Stimulated activated CD4-positive, alpha-beta T cell treated with anti-CD3 and anti-CD28 coated beads, Interleukin-4, amount 100 ng/mL, for 4 hours (primary cell): ENCODE measurements at regions not wholly inside any gene's neighbourhood (a gene's known extent, or its start where the extent isn't known, plus 50 kb on each side); places are given as distances from the start of the nearest gene placed in this dataset.

Experiments
- DNase-seq, 2 experiments: peaks; one replicate each; pipeline ENCODE4 v3.0.0-alpha.2; 2020

DNA sequence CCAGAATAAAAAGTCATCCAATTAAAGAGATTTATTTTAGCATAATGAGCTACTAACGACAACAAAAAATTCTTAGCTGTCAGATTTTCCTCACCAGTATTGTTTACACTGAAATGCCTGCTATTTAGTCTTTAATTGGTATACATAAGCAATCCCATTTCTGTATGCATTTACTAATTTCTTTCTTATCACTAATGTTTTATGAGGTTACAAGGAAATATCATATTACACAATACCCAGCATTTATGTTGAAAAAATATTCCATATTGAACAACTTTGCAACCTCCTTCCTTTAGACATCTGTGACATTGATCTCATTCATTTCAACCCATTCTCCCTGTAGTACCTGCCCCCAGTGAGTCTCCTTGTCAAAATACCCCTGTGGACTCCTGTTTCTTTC lies 135.4 kb downstream of the SLITRK6 start:
- DNase-seq, result no peak

DNA sequence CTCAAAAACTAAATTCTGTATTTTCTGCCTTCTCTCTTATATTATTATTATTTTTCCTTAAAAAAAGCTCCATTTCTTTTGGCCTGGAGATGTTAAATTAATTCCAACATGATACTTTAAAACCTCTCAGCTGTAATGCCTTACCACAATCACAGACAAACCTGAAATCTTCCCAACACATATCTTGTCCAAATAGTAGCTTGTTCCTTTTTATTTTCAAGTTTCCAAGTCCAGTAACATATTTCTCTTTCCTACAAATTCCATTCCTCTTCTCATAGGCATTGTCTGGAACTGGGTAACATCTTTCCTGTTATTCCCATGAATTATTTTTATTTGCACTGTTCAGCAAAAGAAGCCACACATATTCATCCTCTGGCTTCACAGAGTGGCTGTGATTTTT lies 137.0 kb downstream of the SLITRK6 start:
- DNase-seq, result no peak

DNA sequence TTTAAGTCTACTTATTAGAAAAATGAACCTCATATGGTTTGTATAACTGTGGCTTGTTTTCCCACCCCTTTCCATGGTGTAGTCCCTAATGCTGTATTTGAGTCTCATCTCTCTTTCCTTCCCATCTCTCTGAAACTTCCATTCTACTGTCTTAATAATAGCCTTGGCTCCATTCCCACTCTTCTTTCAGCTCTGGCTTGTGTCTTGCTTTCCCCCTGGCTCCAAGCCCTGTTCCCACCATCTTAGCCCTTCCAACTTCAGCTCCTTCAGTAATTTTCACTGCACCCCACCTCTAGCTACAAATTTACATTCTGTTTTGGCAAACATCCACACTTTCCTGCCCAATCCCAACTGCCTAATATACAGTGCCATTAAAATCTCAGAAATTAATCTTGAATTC lies 137.5 kb downstream of the SLITRK6 start:
- no peak for DNase-seq

DNA sequence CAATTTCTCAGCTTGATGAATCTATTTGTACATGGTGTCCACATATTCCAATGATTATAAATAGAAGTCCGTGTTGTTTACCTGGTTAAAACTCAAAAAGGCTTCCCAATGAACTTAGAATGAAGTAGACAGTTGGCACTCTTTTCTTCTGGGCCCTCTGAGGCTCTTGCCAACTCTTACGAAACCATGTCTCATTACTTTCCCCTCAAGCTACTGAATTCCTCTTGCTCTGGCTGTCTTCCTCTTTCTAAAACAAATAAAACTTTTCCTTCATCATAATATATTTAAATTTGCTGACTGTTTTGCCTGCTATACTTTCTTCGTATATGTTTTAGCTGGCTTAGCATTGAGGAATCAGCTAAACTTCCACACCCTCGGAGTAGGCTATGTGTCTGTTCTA lies 139.7 kb downstream of the SLITRK6 start:
- no peak for DNase-seq

DNA sequence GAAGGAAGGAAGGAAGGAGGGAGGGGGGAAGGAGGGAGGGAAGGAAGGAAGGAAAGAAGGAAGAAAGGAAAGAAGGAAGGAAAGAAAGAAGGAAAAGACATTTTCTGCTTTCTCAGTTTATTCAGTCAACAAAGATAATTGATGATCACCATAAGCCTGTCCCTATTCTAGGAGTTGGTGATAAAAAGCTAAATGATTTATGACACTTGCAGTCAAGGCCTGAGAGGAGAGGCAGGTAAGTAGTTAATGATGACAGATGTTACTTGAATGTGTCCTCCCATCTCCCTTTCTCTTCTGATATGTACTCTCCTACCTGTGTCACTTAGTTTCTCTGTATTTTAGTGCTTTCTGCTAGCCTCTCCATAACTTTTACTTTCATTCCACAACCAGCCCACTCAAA lies 141.3 kb downstream of the SLITRK6 start:
- no peak for DNase-seq

DNA sequence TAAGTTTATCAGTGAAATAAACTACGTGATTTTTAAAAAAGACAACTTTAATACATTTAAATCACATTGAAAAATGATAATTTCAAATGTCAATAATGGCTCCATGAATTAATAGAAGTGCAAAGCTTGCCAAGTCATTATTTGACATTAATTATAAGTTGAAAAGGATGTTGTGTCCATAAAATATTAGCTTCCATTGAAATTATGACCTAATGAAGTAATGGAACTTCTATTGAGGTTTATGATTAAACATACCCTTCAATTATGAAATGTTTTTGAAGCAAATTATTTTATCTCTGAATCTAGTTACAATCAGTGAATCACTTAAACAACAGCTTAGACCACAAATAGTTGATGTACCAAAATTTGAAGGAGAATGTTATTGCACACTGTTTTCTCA lies 144.2 kb downstream of the SLITRK6 start:
- no peak for DNase-seq

DNA sequence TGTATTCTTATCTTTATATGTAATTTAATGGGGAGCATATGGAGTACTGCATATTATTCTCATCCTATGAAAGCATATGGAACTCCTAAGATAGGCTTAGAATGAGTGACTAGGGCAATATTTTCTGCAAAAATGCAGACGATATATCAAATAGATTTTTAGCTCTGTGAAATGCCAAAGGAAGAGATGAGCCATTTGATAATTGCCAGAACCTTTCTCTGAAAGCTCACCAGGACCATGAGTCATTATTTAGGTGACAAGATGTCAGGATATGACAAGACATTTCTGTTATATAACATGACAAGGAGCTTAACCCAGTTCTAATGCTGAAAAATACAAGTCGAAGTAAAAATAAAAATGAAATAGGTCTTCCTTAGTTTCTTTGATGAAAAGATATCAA lies 145.0 kb downstream of the SLITRK6 start:
- DNase-seq, result no peak

DNA sequence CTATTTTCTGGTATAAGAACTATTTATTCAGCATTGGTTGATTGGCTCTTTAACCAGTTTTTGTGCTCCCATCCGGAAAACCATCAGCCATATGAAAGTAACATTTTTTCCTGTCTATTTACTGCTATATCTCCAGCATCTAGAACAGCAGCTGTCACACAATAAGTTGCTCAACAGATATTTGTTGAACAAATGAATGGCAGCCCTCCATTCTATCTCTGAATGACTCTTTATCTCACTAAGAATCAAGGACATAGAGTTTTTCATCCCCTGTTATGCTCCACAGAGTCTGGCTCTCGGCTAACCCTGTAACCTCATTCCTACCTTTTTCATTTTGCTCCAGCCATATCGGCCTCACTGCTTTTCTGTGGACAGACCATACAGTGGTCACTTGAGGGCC lies 145.5 kb downstream of the SLITRK6 start:
- DNase-seq, result no peak

DNA sequence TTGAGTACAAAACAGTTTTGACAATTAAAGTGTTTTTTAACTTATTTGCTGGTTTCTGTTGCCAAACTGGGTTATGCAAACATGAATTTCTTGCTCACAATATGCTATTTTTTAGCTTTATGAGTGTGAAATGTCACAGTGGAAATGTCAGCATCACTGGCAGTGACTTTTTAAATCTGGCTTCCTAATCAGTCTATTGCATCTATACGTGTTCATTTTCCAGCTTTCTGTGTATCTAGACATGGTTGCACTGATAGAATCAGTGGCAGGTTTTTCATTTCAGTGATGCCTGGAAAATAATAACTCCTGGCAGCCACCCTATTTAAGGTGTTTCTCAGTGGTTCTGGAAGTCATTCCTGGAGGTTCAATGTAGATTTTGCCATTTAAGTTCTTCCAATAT lies 146.7 kb downstream of the SLITRK6 start:
- no peak for DNase-seq

DNA sequence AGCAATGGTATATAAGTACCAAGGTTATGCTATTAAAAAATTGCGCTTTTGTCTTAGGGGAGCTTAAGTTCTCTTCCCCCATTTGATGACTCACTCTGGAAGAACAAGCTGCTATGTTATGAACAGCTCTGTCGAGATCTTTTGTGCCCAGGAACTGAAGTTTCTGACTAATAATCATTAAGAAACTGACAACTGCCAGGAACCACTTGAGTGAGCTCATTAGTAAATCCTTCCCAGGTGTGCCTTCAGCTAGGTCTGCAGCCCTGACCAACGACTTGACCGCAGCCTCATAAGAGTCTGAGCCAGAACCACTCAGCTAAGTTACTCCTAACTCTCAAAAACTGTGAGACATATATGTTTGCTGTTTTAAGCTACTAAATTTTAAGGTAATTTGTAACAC lies 147.8 kb downstream of the SLITRK6 start:
- no peak for DNase-seq

DNA sequence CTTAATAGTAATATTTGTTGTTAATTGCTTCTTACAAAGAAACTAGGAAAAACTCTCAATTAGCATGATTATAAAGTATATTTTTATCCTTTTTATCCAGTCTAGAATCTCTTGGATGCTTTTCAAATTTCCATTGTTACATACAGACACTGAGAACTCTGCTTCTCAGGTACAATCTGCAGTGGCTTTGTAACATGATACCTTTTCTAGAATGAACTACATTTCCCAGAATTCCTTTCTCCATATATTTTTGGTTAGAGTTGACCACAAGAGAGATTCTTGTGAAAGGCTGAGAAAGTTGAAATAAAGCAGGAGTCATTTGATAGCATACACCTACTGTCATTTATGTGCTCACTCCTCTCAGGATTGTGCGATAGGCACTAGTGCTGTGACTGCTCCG lies 148.6 kb downstream of the SLITRK6 start:
- no peak for DNase-seq

DNA sequence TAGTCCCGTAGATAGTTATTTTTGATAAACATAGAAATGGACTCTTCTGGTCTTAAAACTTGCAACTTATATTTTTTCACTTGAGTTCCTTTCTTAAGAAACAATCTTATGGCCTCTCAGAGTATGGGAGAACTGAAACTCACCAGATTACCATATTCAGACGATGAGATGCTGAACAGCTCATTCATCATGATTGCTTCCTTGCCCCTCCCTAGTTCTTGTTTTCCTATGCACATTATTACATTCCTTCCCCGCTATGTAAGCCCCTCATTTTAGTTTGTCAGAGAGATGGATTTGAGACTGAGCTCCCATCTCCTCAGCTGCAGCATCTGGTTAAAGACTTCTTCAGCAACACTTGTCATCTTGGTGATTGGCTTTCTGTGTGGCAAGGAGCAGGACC lies 158.5 kb downstream of the SLITRK6 start:
- no peak for DNase-seq

DNA sequence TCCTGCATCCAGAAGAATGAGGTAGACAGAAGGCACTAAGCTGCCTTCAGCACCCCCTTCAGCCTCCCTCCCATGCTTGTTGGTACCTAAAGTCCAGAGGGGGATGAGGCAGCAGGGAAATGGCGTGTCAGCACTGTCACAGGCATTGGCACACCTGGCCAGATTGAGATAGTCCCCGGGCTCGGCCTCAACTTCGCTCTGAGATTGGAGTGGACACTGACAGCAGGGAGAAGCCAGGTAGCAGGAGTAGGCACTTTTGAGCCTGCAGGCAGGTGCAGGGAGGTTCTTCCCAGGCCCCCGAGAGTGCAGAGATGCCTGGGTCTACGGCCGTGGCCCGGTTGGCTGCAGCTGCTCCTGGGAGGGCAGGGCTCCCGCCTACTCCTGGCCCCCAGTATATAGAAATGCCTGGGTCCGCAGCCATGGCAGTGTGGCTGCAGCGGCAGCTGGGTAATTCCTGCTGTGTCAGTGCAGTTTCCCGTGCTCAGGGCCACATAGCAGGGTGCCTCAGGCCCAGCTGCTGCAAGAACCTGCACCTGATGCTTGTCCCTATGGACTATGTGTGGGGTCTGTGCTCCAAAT lies 160.3 kb downstream of the SLITRK6 start:
- no peak for DNase-seq

DNA sequence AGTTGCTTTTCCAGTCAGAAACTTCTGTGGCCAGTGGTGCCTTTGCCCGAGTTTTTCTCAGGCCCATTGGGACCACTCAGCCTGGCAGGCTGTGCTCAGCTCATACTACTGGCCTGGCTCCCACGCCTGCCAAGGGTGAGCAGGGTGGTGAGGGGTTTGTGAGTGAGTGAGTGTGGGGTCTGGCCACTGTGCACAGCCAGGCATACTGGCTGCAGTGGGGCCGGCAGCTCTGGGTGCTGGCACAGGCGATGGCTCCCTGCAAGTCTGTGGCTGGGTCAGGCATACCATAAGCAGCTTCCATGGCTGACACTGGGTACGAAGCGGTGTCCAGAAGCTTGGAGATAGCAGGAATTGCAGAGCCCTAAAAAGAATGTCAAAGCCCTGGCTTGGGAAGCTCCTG lies 161.0 kb downstream of the SLITRK6 start:
- DNase-seq, result no peak

DNA sequence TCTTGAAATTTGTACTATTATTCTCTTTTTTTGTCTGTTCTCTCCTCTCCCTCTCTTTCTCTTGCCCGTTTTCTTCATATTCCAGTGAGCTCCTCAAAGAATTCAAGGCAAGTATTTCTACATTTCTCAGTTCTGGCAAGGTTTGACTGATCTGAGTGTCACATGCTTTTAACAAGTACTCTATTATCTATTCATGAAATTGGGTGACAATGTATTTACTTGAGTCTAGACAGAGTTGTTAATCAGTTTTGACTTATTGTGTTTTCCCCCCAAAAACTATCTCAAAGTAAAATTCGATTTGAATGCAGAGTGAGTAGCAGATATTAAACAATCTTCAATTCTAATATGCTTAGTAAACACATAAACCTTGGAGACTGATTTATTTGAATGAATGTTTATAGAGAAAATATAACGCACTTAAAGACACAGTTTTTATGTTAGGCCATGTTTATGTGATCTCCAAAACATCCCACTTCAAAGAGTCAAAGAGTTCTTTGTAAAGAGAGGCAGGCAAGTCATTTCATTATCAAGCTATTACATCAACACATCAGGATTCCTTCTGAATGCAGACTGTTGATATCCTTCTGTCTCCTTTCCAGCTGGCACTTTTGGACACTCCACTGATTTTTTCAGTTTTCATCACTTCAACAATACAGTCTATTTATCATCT lies 166.6 kb downstream of the SLITRK6 start:
- DNase-seq, result no peak

DNA sequence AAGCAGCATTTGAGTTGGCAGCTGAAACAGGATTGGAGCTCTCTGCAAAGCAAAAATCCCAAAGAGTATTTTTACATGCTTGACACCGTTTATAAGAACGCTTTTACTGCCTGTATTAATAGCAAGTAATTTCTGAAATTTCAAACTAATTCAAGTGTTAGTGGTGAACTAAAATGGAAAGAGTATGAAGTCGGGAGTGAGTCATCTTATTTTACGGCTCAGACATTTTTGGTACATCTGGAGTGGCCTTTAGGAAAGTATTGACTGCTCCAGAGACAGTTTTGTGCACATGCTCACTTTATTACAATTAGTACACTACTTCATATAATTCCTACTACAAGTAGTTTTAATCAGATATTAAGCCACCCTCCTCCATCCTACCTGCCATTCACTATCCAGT lies 167.4 kb downstream of the SLITRK6 start:
- no peak for DNase-seq

DNA sequence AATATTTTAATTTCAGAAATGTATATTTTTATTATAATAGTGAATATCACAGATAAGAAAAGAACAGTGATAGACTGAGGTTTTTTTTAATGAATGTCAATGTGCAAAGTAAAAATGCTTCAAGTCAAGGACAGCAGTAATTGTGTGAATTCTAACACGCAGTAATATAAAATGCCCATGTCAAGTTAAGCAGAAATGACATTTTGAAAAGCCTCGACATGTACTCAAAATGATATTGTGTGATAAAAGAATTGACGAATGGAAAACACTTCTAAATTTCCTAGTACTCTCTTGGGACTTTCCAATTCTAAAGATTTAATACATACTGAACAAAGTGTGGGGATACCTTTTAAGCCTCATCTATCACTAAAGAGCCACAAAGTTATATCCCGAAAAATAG lies 172.6 kb downstream of the SLITRK6 start:
- no peak for DNase-seq

DNA sequence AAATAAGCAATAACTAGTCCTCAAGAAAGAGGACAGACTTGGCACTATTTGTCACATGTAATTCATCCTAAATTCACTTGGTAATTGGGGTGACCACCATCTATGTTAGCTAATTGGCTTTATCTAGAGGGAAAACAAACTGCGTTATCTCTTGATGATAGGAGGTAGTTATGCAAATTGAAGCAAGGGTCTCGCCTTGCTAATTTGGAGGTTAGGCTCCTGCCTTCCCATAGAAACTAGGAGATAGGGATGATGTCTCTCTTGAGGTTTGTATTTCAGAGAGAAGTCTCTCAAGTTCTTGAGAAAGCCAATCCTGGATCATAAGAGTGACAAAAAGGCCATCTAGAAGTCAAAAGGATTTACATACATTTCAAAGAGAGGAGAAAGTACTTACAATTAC lies 179.9 kb downstream of the SLITRK6 start:
- no peak for DNase-seq

DNA sequence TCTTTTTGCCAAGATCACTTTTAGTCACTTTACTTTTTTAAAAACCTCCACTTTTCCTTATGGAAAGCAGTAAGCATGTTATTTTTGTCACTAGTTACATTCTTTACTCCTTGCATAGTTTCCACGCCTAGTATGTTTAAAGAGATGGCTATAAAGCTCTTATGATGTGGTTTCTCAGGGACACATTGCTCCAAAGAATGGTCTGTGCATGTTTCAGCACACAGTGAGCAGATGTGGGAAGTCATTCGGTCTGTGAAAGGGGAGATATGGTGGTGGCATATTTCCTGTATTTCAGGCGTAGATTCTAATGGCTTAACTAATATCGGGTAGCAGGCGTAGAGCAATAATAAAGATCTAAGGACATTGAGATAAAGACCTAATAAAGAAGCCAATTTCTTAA lies 180.7 kb downstream of the SLITRK6 start:
- DNase-seq, result no peak

DNA sequence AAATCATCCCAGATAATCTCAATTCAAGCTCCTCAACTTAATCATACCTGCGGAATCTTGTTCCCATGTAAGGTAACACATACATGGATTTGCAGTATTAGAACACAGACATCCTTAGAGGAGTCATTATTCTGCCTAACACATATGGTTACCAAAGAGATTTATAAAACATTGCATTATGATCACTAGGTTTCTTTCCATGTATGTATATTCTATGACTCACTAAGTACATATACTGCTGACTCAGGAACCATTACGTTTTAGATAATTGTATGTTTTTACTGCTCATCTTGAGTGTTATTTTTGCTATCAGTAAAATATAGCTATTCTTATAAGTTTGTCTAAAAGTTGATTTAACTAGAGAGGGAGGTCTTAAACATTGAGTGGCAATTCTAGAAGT lies 182.9 kb downstream of the SLITRK6 start:
- DNase-seq, result no peak

DNA sequence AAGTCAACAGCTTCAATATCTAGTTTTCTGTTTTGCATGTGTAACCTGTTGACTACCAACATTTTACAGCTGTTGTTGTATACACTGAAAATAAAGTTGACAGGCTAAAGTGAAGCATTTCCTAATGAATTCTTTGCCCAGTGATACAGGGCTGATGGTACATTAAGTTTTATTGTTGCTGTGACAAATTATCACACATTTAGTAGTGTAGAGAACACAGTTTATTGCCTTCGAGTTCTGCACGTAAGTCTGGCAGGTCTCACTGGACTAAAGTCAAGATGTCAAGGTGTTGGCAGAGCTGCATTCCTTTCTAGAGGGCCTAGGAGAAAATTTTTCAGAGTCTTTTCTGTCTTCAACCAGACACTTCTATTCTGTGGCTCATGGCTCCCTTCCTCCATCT lies 184.2 kb downstream of the SLITRK6 start:
- no peak for DNase-seq

DNA sequence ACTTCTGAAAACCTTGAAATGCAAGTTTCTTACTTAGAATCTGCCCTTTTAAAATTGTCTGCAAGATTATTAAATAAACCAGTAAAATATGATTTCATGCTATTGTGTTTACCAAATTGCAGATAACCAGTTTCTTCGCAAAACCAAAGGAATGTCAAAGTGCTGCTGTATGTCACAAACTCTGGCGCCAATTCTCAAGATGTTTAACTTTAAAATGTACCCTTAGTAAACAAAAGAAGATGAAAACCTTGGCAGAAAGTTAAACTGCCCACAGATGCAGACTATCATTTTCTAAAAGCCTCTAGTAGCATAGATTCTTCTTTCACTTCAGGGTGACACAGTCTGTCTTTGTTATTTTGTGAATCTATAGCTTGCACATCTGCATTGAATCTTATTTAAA lies 189.2 kb downstream of the SLITRK6 start:
- DNase-seq, result no peak

DNA sequence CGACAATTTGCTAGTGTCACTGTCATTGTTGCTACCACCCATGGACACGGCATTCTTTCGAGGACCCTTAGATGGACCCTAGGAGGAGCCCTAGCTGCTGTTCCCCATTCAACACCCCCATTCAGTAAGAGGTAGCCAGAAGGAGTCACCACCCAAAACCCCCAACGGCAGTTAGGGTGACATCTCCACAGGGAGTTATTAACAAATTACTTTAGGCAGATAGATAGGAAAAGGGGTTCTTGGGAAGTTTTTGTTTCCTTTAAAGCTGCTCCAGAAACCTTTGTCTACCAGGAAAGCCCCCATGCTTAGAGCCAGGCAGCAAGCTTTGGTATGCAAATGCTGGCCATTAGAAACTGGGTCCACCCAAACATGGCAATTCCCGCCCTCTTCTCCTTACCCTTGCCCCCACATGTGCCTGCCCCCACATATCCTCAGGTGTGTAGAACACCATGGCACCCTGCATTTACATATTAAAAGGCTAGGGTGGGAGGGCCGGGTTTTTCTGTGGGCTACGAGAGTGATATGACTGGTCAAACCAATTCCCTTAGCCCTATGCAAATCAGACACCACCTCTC lies 190.9 kb downstream of the SLITRK6 start:
- no peak for DNase-seq

DNA sequence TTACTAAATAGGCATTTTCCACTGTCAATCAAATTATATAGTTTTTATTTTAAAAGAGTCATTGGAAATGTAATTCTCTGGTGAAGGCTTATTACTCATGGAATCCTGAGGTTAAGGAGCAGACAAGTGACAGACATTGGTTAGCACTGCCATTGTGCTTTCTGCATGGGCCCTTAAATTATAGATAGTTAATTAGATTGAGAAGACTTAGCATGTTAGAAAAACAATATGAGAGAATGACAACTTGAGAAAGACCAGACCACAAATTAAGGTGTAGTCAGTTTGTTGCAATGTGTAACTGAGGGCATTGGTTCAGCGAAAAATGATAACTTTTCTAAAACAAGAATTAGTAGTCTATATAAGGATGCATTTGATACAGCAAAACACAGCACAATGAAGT lies 195.5 kb downstream of the SLITRK6 start:
- DNase-seq, result no peak

DNA sequence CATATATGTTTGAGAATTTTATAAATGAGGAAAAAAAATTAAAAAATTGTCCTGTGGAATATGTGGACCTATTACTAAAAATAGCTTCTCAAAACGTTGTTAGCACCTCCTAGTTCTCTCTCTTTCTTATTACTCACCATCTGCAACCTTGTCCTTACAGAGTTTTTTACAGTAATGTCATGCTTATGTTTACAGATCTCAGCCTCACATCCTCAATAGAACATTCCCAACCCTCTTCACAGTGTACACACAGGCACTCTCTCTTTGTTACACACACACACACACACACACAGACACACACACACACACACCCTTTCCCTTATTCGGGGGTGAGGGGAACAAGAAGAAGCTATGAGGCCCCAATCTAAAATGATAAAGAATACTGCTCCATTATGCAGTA lies 197.7 kb downstream of the SLITRK6 start:
- DNase-seq, result no peak
